ENCODE measurements at regions not wholly inside any gene's neighbourhood (a gene's known extent, or its start where the extent isn't known, plus 50 kb on each side); places are given as distances from the start of the nearest gene placed in this dataset.
A peak's percentile ranks its signal among the peaks of the same experiment; 100 is the strongest.
"Not testable (repeated sequence)": the region's sequence is repeated elsewhere in the genome, so short reads cannot be mapped to it uniquely, and the experiment has no call there.

- H3K27ac ChIP-seq (ENCODE audit: low read depth, low read length, severe bottlenecking): no peak overlapping the region
- no peak overlapping the region for H3K4me3 ChIP-seq (ENCODE audit: extremely low read depth, insufficient read depth, low read length, poor library complexity, severe bottlenecking)
- no peaks in the 10 kb centered on the region for H3K36me3 ChIP-seq (ENCODE audit: control insufficient read depth, insufficient read depth, low read length)
- no peaks in the 10 kb centered on the region for H3K9me3 ChIP-seq (ENCODE audit: control insufficient read depth, low read length)
- no peaks in the 10 kb centered on the region for H3K4me1 ChIP-seq (ENCODE audit: control insufficient read depth, insufficient read depth, low read length, poor library complexity, severe bottlenecking)
- 71 to 100% methylated on average over 1 of the region's 1 CpG for WGBS, 2 experiments (ENCODE audit: insufficient coverage in 2 of 2)
These were observed 78.6 kb downstream of the COPRS start for GRCh38 chr17:31780483-31780882.

GRCh38 chr17:31778523-31778922 lies 80.5 kb downstream of the COPRS start:
- 89 to 100% methylated on average over 2 of the region's 4 CpGs for WGBS, 2 experiments (ENCODE audit: insufficient coverage in 2 of 2)
- Histone ChIP-seq H3K4me1 (ENCODE audit: control insufficient read depth, insufficient read depth, low read length, poor library complexity, severe bottlenecking) (no peaks in the 10 kb centered on the region), H3K36me3 (ENCODE audit: control insufficient read depth, insufficient read depth, low read length) (no peaks in the 10 kb centered on the region), H3K4me3 (ENCODE audit: extremely low read depth, insufficient read depth, low read length, poor library complexity, severe bottlenecking) (no peak overlapping the region), H3K9me3 (ENCODE audit: control insufficient read depth, low read length) (no peaks in the 10 kb centered on the region), H3K27ac (ENCODE audit: low read depth, low read length, severe bottlenecking) (no peak overlapping the region)

GRCh38 chr17:31771328-31771727 lies 87.7 kb downstream of the COPRS start:
- H3K4me1 ChIP-seq (ENCODE audit: control insufficient read depth, insufficient read depth, low read length, poor library complexity, severe bottlenecking); H3K27ac ChIP-seq (ENCODE audit: low read depth, low read length, severe bottlenecking); H3K36me3 ChIP-seq (ENCODE audit: control insufficient read depth, insufficient read depth, low read length); H3K9me3 ChIP-seq (ENCODE audit: control insufficient read depth, low read length); H3K4me3 ChIP-seq (ENCODE audit: extremely low read depth, insufficient read depth, low read length, poor library complexity, severe bottlenecking): not testable (repeated sequence)
- WGBS, 2 experiments (ENCODE audit: insufficient coverage in 2 of 2): 88 to 100% methylated on average over 2 to 3 of the region's 3 CpGs

- not testable (repeated sequence) for H3K4me3 ChIP-seq (ENCODE audit: extremely low read depth, insufficient read depth, low read length, poor library complexity, severe bottlenecking); H3K9me3 ChIP-seq (ENCODE audit: control insufficient read depth, low read length); H3K36me3 ChIP-seq (ENCODE audit: control insufficient read depth, insufficient read depth, low read length); H3K4me1 ChIP-seq (ENCODE audit: control insufficient read depth, insufficient read depth, low read length, poor library complexity, severe bottlenecking); H3K27ac ChIP-seq (ENCODE audit: low read depth, low read length, severe bottlenecking)
- 79 to 100% methylated on average over 1 to 2 of the region's 3 CpGs for WGBS, 2 experiments (ENCODE audit: insufficient coverage in 2 of 2)
These were observed 88.5 kb downstream of the COPRS start for GRCh38 chr17:31770501-31770900.

- 92 to 100% methylated on average over 6 to 7 of the region's 7 CpGs for WGBS, 2 experiments (ENCODE audit: insufficient coverage in 2 of 2)
- not testable (repeated sequence) for H3K36me3 ChIP-seq (ENCODE audit: control insufficient read depth, insufficient read depth, low read length); H3K9me3 ChIP-seq (ENCODE audit: control insufficient read depth, low read length)
These were observed 97.1 kb downstream of the COPRS start for GRCh38 chr17:31761836-31762510.

GRCh38 chr17:31758646-31759045 lies 100.4 kb downstream of the COPRS start:
- H3K27ac ChIP-seq (ENCODE audit: low read depth, low read length, severe bottlenecking): no peak overlapping the region
- H3K9me3 ChIP-seq (ENCODE audit: control insufficient read depth, low read length): no peaks in the 10 kb centered on the region
- no peaks in the 10 kb centered on the region for H3K36me3 ChIP-seq (ENCODE audit: control insufficient read depth, insufficient read depth, low read length)
- WGBS, 2 experiments (ENCODE audit: insufficient coverage in 2 of 2): no CpG with 5 or more reads among the region's 1 CpG
- no peaks in the 10 kb centered on the region for H3K4me1 ChIP-seq (ENCODE audit: control insufficient read depth, insufficient read depth, low read length, poor library complexity, severe bottlenecking)
- no peak overlapping the region for H3K4me3 ChIP-seq (ENCODE audit: extremely low read depth, insufficient read depth, low read length, poor library complexity, severe bottlenecking)

More at GRCh38 chr17:31761836-31762510, 97.1 kb downstream of the COPRS start:
- not testable (repeated sequence) for H3K4me3 ChIP-seq (ENCODE audit: extremely low read depth, insufficient read depth, low read length, poor library complexity, severe bottlenecking); H3K4me1 ChIP-seq (ENCODE audit: control insufficient read depth, insufficient read depth, low read length, poor library complexity, severe bottlenecking); H3K27ac ChIP-seq (ENCODE audit: low read depth, low read length, severe bottlenecking)

- no peaks in the 10 kb centered on the region for H3K36me3 ChIP-seq (ENCODE audit: control insufficient read depth, insufficient read depth, low read length)
- no peak overlapping the region for H3K27ac ChIP-seq (ENCODE audit: low read depth, low read length, severe bottlenecking)
- no CpG with 5 or more reads among the region's 2 CpGs for WGBS, 2 experiments (ENCODE audit: insufficient coverage in 2 of 2)
- no peak overlapping the region for H3K4me3 ChIP-seq (ENCODE audit: extremely low read depth, insufficient read depth, low read length, poor library complexity, severe bottlenecking)
- no peaks in the 10 kb centered on the region for H3K9me3 ChIP-seq (ENCODE audit: control insufficient read depth, low read length)
- no peaks in the 10 kb centered on the region for H3K4me1 ChIP-seq (ENCODE audit: control insufficient read depth, insufficient read depth, low read length, poor library complexity, severe bottlenecking)
These were observed 101.9 kb downstream of the COPRS start for GRCh38 chr17:31757097-31757496.

- 92% methylated on average over 5 to 7 of the region's 7 CpGs for WGBS, 2 experiments (ENCODE audit: insufficient coverage in 2 of 2)
- no peaks in the 10 kb centered on the region for H3K9me3 ChIP-seq (ENCODE audit: control insufficient read depth, low read length)
- no peaks in the 10 kb centered on the region for H3K36me3 ChIP-seq (ENCODE audit: control insufficient read depth, insufficient read depth, low read length)
- H3K4me3 ChIP-seq (ENCODE audit: extremely low read depth, insufficient read depth, low read length, poor library complexity, severe bottlenecking): no peak overlapping the region
- H3K4me1 ChIP-seq (ENCODE audit: control insufficient read depth, insufficient read depth, low read length, poor library complexity, severe bottlenecking): no peaks in the 10 kb centered on the region
- peak overlapping the region; percentile 74 for H3K27ac ChIP-seq (ENCODE audit: low read depth, low read length, severe bottlenecking)
These were observed 104.7 kb downstream of the COPRS start for GRCh38 chr17:31754239-31754945.

GRCh38 chr17:31753011-31753410 lies 106.0 kb downstream of the COPRS start:
- H3K36me3 ChIP-seq (ENCODE audit: control insufficient read depth, insufficient read depth, low read length): no peaks in the 10 kb centered on the region
- no peaks in the 10 kb centered on the region for H3K9me3 ChIP-seq (ENCODE audit: control insufficient read depth, low read length)
- H3K4me3 ChIP-seq (ENCODE audit: extremely low read depth, insufficient read depth, low read length, poor library complexity, severe bottlenecking): no peak overlapping the region
- H3K4me1 ChIP-seq (ENCODE audit: control insufficient read depth, insufficient read depth, low read length, poor library complexity, severe bottlenecking): no peaks in the 10 kb centered on the region
- WGBS, 2 experiments (ENCODE audit: insufficient coverage in 2 of 2): 76 to 100% methylated on average over 2 of the region's 2 CpGs
- no peak overlapping the region for H3K27ac ChIP-seq (ENCODE audit: low read depth, low read length, severe bottlenecking)

- WGBS, 2 experiments (ENCODE audit: insufficient coverage in 2 of 2): 93 to 95% methylated on average over 4 to 6 of the region's 6 CpGs
- H3K36me3 ChIP-seq (ENCODE audit: control insufficient read depth, insufficient read depth, low read length): no peaks in the 10 kb centered on the region
- H3K9me3 ChIP-seq (ENCODE audit: control insufficient read depth, low read length): no peaks in the 10 kb centered on the region
- H3K27ac ChIP-seq (ENCODE audit: low read depth, low read length, severe bottlenecking): no peak overlapping the region
- no peak overlapping the region for H3K4me3 ChIP-seq (ENCODE audit: extremely low read depth, insufficient read depth, low read length, poor library complexity, severe bottlenecking)
- no peaks in the 10 kb centered on the region for H3K4me1 ChIP-seq (ENCODE audit: control insufficient read depth, insufficient read depth, low read length, poor library complexity, severe bottlenecking)
These were observed 106.5 kb downstream of the COPRS start for GRCh38 chr17:31752584-31752983.

GRCh38 chr17:31750578-31750977 lies 108.5 kb downstream of the COPRS start:
- Histone ChIP-seq H3K9me3 (ENCODE audit: control insufficient read depth, low read length) (no peaks in the 10 kb centered on the region), H3K4me3 (ENCODE audit: extremely low read depth, insufficient read depth, low read length, poor library complexity, severe bottlenecking) (no peak overlapping the region), H3K36me3 (ENCODE audit: control insufficient read depth, insufficient read depth, low read length) (no peaks in the 10 kb centered on the region), H3K4me1 (ENCODE audit: control insufficient read depth, insufficient read depth, low read length, poor library complexity, severe bottlenecking) (no peaks in the 10 kb centered on the region), H3K27ac (ENCODE audit: low read depth, low read length, severe bottlenecking) (no peak overlapping the region)
- 82 to 92% methylated on average over 2 to 3 of the region's 3 CpGs for WGBS, 2 experiments (ENCODE audit: insufficient coverage in 2 of 2)

Data from mesodermal cell (in vitro differentiated cells).